HG03442 (cell line): ENCODE measurements at regions not wholly inside any gene's neighbourhood (a gene's known extent, or its start where the extent isn't known, plus 50 kb on each side); places are given as distances from the start of the nearest gene placed in this dataset.
"Not testable (repeated sequence)": the region's sequence is repeated elsewhere in the genome, so short reads cannot be mapped to it uniquely, and the experiment has no call there.

Source experiments
- ATAC-seq: cut with Tn5 transposase; IDR thresholded peaks from one replicate; pipeline ENCODE4 v1.9.1; 2021; ENCODE audit warnings: mild to moderate bottlenecking, moderate library complexity; ENCODE audit not compliant: unreplicated experiment

DNA sequence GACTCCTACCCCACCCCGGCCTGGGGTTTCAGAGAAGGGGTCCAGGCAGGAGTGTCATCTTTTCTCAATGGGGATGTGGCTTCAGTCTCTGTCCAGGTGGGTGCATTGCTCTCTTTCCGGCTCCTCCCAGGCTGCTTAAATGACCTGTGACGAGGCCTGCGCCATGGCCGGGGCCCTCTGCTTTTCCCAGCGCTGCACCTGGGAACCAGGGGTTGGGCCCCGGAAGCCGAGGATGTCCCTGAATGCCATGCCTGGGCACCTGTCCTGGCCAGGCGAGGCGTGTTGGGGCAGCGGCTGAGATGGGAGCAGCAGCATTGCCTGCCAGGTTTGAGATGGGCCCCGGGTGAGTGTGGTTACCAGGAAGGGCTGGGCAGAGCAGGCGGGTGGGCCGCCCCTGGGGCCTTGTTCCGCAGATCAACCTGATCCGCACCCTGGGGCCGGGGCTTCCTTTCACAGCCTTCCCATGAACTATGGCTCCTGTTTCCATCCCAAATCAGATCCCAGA lies 147.4 kb downstream of the SEC14L1 start:
- ATAC-seq, result no peak

DNA sequence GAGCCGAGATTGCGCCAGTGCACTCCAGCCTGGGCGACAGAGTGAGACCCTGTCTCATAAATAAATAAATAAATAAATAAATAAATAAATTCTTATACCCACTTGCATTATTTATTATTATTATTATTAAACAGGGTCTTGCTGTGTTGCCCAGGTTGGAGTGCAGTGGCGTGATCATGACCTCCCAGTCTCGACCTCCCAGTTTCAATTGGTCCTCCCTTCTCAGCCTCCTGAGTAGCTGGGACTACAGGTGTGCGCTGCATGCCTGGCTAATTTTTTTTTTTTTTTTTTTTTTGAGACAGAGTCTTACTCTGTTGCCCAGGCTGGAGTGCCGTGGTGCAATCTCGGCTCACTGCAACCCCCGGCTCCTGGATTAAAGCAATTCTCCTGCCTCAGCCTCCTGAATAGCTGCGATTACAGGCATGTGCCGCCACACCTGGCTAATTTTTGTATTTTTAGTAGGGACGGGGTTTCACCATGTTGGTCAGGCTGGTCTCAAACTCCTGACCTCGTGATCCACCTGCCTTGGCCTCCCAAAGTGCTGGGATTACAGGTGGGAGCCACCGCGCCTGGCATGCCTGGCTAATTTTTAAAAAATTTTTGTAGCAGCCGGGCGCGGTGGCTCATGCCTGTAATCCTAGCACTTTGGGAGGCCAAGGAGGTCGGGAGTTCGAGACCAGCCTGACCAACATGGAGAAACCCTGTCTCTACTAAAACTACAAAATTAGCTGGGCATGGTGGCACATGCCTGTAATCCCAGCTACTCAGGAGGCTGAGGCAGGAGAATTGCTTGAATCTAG lies 150.2 kb downstream of the SEC14L1 start:
- not testable (repeated sequence) for ATAC-seq

GRCh38 chr17:77291591-77292386 lies 151.0 kb downstream of the SEC14L1 start:
- no peak for ATAC-seq

GRCh38 chr17:77294761-77295160 lies 154.0 kb downstream of the SEC14L1 start:
- ATAC-seq, result no peak

- no peak for ATAC-seq
These were observed 154.6 kb downstream of the SEC14L1 start for GRCh38 chr17:77295241-77295853.

- no peak for ATAC-seq
These were observed 156.1 kb downstream of the SEC14L1 start for GRCh38 chr17:77296769-77297409.

- ATAC-seq, result no peak
These were observed 157.2 kb downstream of the SEC14L1 start for GRCh38 chr17:77297693-77298666.

DNA sequence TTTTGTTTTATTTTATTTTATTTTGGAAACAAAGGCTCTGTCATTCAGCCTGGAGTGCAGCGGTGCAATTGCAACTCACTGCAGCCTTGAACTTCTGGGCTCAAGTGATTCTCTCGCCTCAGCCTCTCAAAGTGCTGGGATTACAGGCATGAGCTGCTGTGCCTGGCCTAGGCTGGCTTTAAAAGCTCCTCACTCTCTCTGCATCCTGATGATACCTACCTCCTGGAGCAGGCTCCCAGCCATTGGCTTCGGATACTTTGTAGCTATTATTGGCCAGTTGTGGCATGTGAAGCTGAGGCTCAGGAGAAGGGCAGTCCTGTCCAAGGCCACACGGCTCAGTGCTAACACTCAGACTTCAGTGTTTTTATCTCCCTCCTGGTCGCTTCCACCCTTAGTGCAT lies 158.0 kb downstream of the SEC14L1 start:
- no peak for ATAC-seq

DNA sequence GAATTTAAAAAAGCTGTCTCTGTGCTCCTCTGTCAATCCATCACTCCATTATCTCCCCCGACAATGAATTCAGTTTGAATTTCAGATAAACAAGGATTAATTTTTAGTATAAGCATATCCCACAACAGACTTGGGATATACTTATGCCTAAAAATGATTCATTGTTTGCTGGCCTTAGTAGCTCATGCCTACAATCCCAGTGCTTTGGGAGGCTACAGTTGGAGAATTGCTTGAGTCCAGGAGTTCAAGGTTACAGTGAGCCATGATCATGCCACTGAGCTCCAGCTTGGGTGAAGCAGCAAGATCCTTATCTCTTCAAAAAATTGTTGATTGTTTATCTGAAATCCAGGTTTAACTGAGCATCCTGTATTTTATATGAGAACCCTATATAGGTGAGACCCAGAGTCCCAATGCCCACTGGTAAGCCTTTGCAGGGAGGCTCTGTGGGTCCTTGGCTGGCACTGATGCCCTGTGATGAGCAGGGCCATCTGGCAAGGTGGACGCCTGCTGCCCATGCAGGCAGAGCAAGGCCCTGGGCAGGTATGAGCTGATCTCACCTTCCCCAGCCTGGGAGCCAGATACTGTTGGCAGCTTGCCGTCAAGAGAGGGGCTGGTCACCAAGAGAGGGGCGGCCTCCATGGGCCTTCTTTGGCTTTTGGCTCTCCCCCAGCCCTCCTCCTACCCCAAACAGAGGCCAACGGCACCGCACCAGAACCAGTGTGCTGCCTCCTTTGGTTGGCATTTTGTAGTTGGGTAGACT lies 158.7 kb downstream of the SEC14L1 start:
- no peak for ATAC-seq

- ATAC-seq, result no peak
These were observed 159.4 kb downstream of the SEC14L1 start for GRCh38 chr17:77300016-77300686.

- ATAC-seq, result no peak
These were observed 161.0 kb downstream of the SEC14L1 start for GRCh38 chr17:77301694-77302266.

DNA sequence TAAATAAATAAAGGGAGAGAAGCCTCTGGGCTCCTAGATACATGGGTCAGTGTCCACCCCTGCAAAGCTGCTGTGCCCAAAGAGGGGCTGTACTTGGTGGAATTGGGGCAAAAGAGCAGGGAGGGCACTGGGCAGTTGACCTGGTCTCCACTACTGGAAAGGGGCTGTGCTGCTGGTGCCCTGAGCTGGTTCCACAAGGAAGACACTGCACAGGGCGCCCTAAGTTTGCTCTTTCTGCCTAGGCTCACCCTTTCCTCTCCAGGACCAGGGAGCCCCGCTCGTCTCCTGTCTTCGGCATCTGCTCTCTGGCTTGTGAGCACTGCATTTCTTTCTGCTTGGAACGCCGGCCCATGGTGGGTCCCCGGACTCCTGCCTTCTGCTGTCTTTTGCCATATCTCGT lies 161.9 kb downstream of the SEC14L1 start:
- no peak for ATAC-seq

DNA sequence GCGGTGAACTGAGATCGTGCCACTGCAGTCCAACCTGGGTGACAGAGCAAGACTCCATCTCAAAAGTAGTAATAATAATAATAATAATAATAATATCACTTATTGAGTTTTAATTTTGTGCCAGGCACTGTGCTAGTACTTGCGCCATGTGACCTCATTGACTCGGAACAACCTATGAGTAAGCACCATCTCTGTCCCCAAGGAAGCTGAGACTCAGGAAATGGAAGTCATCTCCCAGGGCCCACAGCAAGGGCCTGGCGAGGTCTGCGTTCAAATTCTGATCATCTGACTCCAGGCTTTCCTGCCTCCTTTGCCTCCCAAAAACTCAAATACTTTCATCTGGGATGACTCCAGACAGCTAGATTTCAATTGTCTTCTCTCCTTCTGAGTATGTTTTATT lies 162.9 kb downstream of the SEC14L1 start:
- ATAC-seq, result no peak

- no peak for ATAC-seq
These were observed 163.4 kb downstream of the SEC14L1 start for GRCh38 chr17:77304051-77304745.

GRCh38 chr17:77304746-77305473 lies 164.1 kb downstream of the SEC14L1 start:
- ATAC-seq, result no peak

DNA sequence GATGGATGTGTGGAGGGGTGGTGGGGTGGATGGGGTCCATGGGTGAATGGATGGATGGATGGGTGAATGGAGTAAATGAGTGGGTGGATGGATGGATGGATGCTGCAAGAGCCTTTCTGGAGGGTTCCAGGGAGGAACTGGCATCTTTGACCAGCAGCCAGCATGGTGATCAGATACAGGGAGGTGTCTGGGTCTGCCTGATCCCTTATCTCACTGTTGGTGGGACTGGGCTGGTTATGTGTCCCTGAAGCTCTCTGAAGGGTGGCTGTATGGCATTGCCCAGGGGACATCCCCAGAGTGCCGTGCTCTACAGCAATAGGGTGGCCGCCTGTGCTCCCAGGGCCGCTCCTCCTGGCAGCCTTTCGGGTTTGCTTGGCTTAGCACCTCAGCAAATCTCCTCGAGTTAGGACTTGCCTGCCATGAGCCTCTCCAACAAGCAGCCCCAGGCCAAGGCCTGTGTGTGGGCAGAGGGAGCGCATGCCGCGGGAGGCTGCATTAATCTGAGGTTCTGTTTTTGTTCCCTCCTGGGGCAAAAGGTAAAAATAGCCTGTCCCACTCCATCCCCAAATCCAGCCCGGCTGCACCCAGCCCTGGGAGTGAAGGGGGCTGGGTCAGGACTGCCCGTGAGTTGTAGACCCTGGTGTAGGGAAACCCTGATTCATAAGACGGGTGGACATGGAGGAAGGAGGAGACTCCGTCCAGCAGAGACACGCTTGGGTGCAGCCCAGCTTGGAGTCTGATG lies 165.4 kb downstream of the SEC14L1 start:
- ATAC-seq, result no peak
